ENCODE measurements at regions not wholly inside any gene's neighbourhood (a gene's known extent, or its start where the extent isn't known, plus 50 kb on each side); places are given as distances from the start of the nearest gene placed in this dataset.

- no peak overlapping the region for H3K4me3 ChIP-seq (replicated peaks in 1 of 3; ENCODE audit: insufficient read depth in 1 of 3, low read depth in 2 of 3, low read length in 3 of 3)
- H3K36me3 ChIP-seq (replicated peaks in 1 of 2; ENCODE audit: control insufficient read depth in 1 of 2, insufficient read depth in 2 of 2, low read length in 2 of 2) = no peaks in the 10 kb centered on the region
- CTCF ChIA-PET (ENCODE audit: low intra/inter-chr PET ratio, low total read pairs) = no interaction called here
- H3K9ac ChIP-seq (ENCODE audit: insufficient read depth, low read depth, low read length) = no peak overlapping the region
- no peak for TF ChIP-seq KLF12 (CRISPR knock-in tag; IDR thresholded peaks at IDR 0.05; ENCODE audit: borderline replicate concordance)
- no peak for TF ChIP-seq AHR (CRISPR knock-in tag; IDR thresholded peaks at IDR 0.05)
- TF ChIP-seq ZFP91 (CRISPR knock-in tag; IDR thresholded peaks at IDR 0.05; ENCODE audit: borderline replicate concordance) = no peak
- TF ChIP-seq BCL6 (CRISPR knock-in tag; IDR thresholded peaks at IDR 0.05) = no peak
- TF ChIP-seq ZNF282 (IDR thresholded peaks at IDR 0.05; ENCODE audit: partially characterized antibody) = no peak
- TF ChIP-seq ISL2 (CRISPR knock-in tag; IDR thresholded peaks at IDR 0.05) = no peak
- no peak for TF ChIP-seq ZNF264 (CRISPR knock-in tag; IDR thresholded peaks at IDR 0.05)
- TF ChIP-seq REXO4 (CRISPR knock-in tag; IDR thresholded peaks at IDR 0.05; ENCODE audit: borderline replicate concordance) = no peak
- TF ChIP-seq RARG (CRISPR knock-in tag; IDR thresholded peaks at IDR 0.05; ENCODE audit: low read depth) = no peak
- H3K4me1 ChIP-seq (ENCODE audit: insufficient read depth, low read length) = peaks cover 33% of the 10 kb centered on the region
- DNase-seq (ENCODE audit: low spot score) = no peak
- POLR2A ChIA-PET = no interaction called here
- H2AFZ ChIP-seq (ENCODE audit: low read length) = no peak overlapping the region
- H3K9me3 ChIP-seq (ENCODE audit: low read length) = no peaks in the 10 kb centered on the region
- FAIRE-seq = no peak
- H4K20me1 ChIP-seq (ENCODE audit: insufficient read depth, low read length) = no peaks in the 10 kb centered on the region
- BruUV-seq (replicated peaks) = no TSS peak
- no peaks in the 10 kb centered on the region for H3K79me2 ChIP-seq (ENCODE audit: insufficient read depth, low read length)
- no peak overlapping the region for H3K4me2 ChIP-seq (ENCODE audit: low read depth, low read length)
- intact Hi-C loops (cut with micrococcal nuclease; ENCODE audit: unreplicated experiment) (no loop called here), in situ Hi-C loops (cut with HindIII; ENCODE audit: extremely low pct_ligation_motif_present, low pct_unique_long_range_greater_than_20kb) (no loop called here)
- no peak overlapping the region for H3K27ac ChIP-seq (ENCODE audit: extremely low read length, insufficient read depth, low read length)
- H3K27me3 ChIP-seq (ENCODE audit: control insufficient read depth in 1 of 2, insufficient read depth in 2 of 2, low read length in 2 of 2) = no peaks in the 10 kb centered on the region
- no peak for ATAC-seq
Measured at GRCh38 chr3:31352331-31352730, 180.4 kb upstream of the STT3B start.

- no peaks in the 10 kb centered on the region for H3K27me3 ChIP-seq (ENCODE audit: control insufficient read depth in 1 of 2, insufficient read depth in 2 of 2, low read length in 2 of 2)
- no peaks in the 10 kb centered on the region for H3K9me3 ChIP-seq (ENCODE audit: low read length)
- H3K36me3 ChIP-seq (replicated peaks in 1 of 2; ENCODE audit: control insufficient read depth in 1 of 2, insufficient read depth in 2 of 2, low read length in 2 of 2) = no peaks in the 10 kb centered on the region
- 88% methylated on average over 1 of the region's 1 CpG for WGBS (ENCODE audit: low lambda C conversion rate)
- no peak overlapping the region for H2AFZ ChIP-seq (ENCODE audit: low read length)
- H3K4me1 ChIP-seq (ENCODE audit: insufficient read depth, low read length) = peaks cover 26% of the 10 kb centered on the region
- FAIRE-seq = no peak
- no TSS peak for BruUV-seq (replicated peaks)
- H3K9ac ChIP-seq (ENCODE audit: insufficient read depth, low read depth, low read length) = no peak overlapping the region
- H4K20me1 ChIP-seq (ENCODE audit: insufficient read depth, low read length) = no peaks in the 10 kb centered on the region
- POLR2A ChIA-PET = no interaction called here
- H3K79me2 ChIP-seq (ENCODE audit: insufficient read depth, low read length) = no peaks in the 10 kb centered on the region
- DNase-seq (ENCODE audit: low spot score) = no peak
- in situ Hi-C loops (cut with HindIII; ENCODE audit: extremely low pct_ligation_motif_present, low pct_unique_long_range_greater_than_20kb) (no loop called here), intact Hi-C loops (cut with micrococcal nuclease; ENCODE audit: unreplicated experiment) (no loop called here)
- no peak overlapping the region for H3K27ac ChIP-seq (ENCODE audit: extremely low read length, insufficient read depth, low read length)
- H3K4me2 ChIP-seq (ENCODE audit: low read depth, low read length) = no peak overlapping the region
- CTCF ChIA-PET (ENCODE audit: low intra/inter-chr PET ratio, low total read pairs) = no interaction called here
- no peak overlapping the region for H3K4me3 ChIP-seq (replicated peaks in 1 of 3; ENCODE audit: insufficient read depth in 1 of 3, low read depth in 2 of 3, low read length in 3 of 3)
- no peak for ATAC-seq
- TF ChIP-seq, protein P1, sequence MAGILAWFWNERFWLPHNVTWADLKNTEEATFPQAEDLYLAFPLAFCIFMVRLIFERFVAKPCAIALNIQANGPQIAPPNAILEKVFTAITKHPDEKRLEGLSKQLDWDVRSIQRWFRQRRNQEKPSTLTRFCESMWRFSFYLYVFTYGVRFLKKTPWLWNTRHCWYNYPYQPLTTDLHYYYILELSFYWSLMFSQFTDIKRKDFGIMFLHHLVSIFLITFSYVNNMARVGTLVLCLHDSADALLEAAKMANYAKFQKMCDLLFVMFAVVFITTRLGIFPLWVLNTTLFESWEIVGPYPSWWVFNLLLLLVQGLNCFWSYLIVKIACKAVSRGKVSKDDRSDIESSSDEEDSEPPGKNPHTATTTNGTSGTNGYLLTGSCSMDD (CRISPR knock-in tag; IDR thresholded peaks at IDR 0.05) = no peak
- no peak for TF ChIP-seq AGO2 (optimal IDR thresholded peaks at IDR 0.05; ENCODE audit: low read depth, low read length)
- no peak for TF ChIP-seq THAP8 (CRISPR knock-in tag; IDR thresholded peaks at IDR 0.05; ENCODE audit: borderline replicate concordance)
- TF ChIP-seq ZNF580 (CRISPR knock-in tag; IDR thresholded peaks at IDR 0.05; ENCODE audit: borderline replicate concordance, low read depth) = no peak
- TF ChIP-seq, protein P2, sequence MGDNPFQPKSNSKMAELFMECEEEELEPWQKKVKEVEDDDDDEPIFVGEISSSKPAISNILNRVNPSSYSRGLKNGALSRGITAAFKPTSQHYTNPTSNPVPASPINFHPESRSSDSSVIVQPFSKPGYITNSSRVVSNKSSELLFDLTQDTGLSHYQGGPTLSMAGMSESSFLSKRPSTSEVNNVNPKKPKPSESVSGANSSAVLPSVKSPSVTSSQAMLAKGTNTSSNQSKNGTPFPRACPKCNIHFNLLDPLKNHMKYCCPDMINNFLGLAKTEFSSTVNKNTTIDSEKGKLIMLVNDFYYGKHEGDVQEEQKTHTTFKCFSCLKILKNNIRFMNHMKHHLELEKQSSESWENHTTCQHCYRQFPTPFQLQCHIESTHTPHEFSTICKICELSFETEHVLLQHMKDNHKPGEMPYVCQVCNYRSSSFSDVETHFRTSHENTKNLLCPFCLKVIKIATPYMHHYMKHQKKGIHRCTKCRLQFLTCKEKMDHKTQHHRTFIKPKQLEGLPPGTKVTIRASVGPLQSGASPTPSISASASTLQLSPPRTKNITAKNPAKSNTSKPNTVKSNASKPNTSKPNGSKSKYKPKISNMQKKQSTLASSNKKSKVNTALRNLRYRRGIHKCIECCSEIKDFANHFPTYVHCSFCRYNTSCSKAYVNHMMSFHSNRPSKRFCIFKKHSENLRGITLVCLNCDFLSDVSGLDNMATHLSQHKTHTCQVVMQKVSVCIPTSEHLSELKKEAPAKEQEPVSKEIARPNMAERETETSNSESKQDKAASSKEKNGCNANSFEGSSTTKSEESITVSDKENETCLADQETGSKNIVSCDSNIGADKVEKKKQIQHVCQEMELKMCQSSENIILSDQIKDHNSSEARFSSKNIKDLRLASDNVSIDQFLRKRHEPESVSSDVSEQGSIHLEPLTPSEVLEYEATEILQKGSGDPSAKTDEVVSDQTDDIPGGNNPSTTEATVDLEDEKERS (CRISPR knock-in tag; IDR thresholded peaks at IDR 0.05) = no peak
Measured at GRCh38 chr3:31353166-31353565, 179.6 kb upstream of the STT3B start.

Data from HepG2 (cell line).